WTC11 (cell line): ENCODE measurements at regions not wholly inside any gene's neighbourhood (a gene's known extent, or its start where the extent isn't known, plus 50 kb on each side); places are given as distances from the start of the nearest gene placed in this dataset.

ENCODE experiments used
- ATAC-seq: fragments of 200-7000 bp; cut with Tn5 transposase; 2 replicates; pipeline ENCODE4 v1.10.0; 2021; ENCODE audit warnings: mild to moderate bottlenecking, moderate library complexity
- CTCF ChIA-PET: fragments of 300-600 bp; sonication (Branson Sonifier 250); formaldehyde crosslinking; loops from one replicate; lab custom pipeline; 2021; ENCODE audit warnings: antibody characterized with exemption; lab: Charles Lee
- POLR2A ChIA-PET: fragments of 350-600 bp; sonication (Branson Sonifier 250); formaldehyde crosslinking; loops from one replicate; lab custom pipeline; 2021; ENCODE audit warnings: antibody characterized with exemption; lab: Charles Lee
- DNase-seq: peaks from one replicate; pipeline ENCODE4 v3.0.0; 2021; ENCODE audit warnings: low spot score
- H3K27ac Mint-ChIP-seq: 2 replicates; pipeline ENCODE4 v1.8.0; 2021; ENCODE audit warnings: mixed read lengths
- H3K27me3 Mint-ChIP-seq: 2 replicates; pipeline ENCODE4 v1.8.0; 2021; ENCODE audit warnings: low read depth, mild to moderate bottlenecking, moderate library complexity, mixed read lengths
- H3K36me3 Mint-ChIP-seq: 2 replicates; pipeline ENCODE4 v1.8.0; 2021; ENCODE audit warnings: mixed read lengths
- H3K4me1 Mint-ChIP-seq: 2 replicates; pipeline ENCODE4 v1.8.0; 2022; ENCODE audit warnings: mixed read lengths
- H3K4me3 Mint-ChIP-seq: 2 replicates; pipeline ENCODE4 v1.8.0; 2021; ENCODE audit warnings: mild to moderate bottlenecking, moderate library complexity, mixed read lengths
- H3K9me3 Mint-ChIP-seq: 2 replicates; pipeline ENCODE4 v1.8.0; 2021; ENCODE audit warnings: mixed read lengths
- CREM ChIP-seq: sonication (generic); formaldehyde crosslinking; IDR thresholded peaks from 2 replicates; pipeline ENCODE4 v1.8.1; 2022; ENCODE audit warnings: mild to moderate bottlenecking, missing genetic modification reagents, moderate library complexity
- EMX1 ChIP-seq: fragments of 250-450 bp; sonication (Bioruptor Pico); IDR thresholded peaks from 2 replicates; pipeline ENCODE4 v1.8.0; 2021; ENCODE audit warnings: mild to moderate bottlenecking
- ESRRA ChIP-seq: sonication (generic); formaldehyde crosslinking; IDR thresholded peaks from 2 replicates; pipeline ENCODE4 v1.8.1; 2022; ENCODE audit warnings: mild to moderate bottlenecking, missing genetic modification reagents, borderline replicate concordance
- GTF2I ChIP-seq: fragments of 250-450 bp; sonication (Bioruptor Pico); conservative IDR thresholded peaks from 2 replicates; pipeline ENCODE4 v1.4.0; 2021; ENCODE audit warnings: mild to moderate bottlenecking
- IRF2 ChIP-seq: sonication (generic); formaldehyde crosslinking; IDR thresholded peaks from 2 replicates; pipeline ENCODE4 v1.8.0; 2022; ENCODE audit warnings: low read depth, missing genetic modification reagents, borderline replicate concordance
- NFYB ChIP-seq: sonication (generic); formaldehyde crosslinking; conservative IDR thresholded peaks from 2 replicates; pipeline ENCODE4 v1.8.0; 2022; ENCODE audit warnings: low read depth, missing genetic modification reagents
- RORB ChIP-seq: fragments of 250-450 bp; sonication (Bioruptor Pico); IDR thresholded peaks from 2 replicates; pipeline ENCODE4 v1.9.0; 2021; ENCODE audit warnings: mild to moderate bottlenecking
- SMAD3 ChIP-seq: sonication (generic); formaldehyde crosslinking; IDR thresholded peaks from 2 replicates; pipeline ENCODE4 v1.8.0; 2022; ENCODE audit warnings: missing genetic modification reagents, mild to moderate bottlenecking, borderline replicate concordance
- SOX15 ChIP-seq: fragments of 250-450 bp; sonication (Bioruptor Pico); IDR thresholded peaks from 2 replicates; pipeline ENCODE4 v1.9.0; 2021; ENCODE audit warnings: mild to moderate bottlenecking
- TP53 ChIP-seq: sonication (generic); formaldehyde crosslinking; IDR thresholded peaks from 2 replicates; pipeline ENCODE4 v1.8.1; 2023; ENCODE audit warnings: mild to moderate bottlenecking, missing genetic modification reagents
- ZNF317 ChIP-seq: sonication (generic); formaldehyde crosslinking; IDR thresholded peaks from 2 replicates; pipeline ENCODE4 v1.8.1; 2023; ENCODE audit warnings: low read depth, mild to moderate bottlenecking, moderate library complexity, missing genetic modification reagents, borderline replicate concordance
- ZNF396 ChIP-seq: fragments of 250-450 bp; sonication (Bioruptor Pico); IDR thresholded peaks from 2 replicates; pipeline ENCODE4 v1.8.0; 2021; ENCODE audit warnings: mild to moderate bottlenecking, moderate library complexity, borderline replicate concordance
- ZNF532 ChIP-seq: fragments of 250-450 bp; sonication (Bioruptor Pico); IDR thresholded peaks from 2 replicates; pipeline ENCODE4 v1.9.0; 2021; ENCODE audit warnings: mild to moderate bottlenecking, borderline replicate concordance
- ZSCAN18 ChIP-seq: fragments of 250-450 bp; sonication (Bioruptor Pico); IDR thresholded peaks from 2 replicates; pipeline ENCODE4 v2.1.2; 2022; ENCODE audit warnings: mild to moderate bottlenecking, moderate library complexity
- TF ChIP-seq, protein P1 (sequence below): sonication (generic); formaldehyde crosslinking; IDR thresholded peaks from 2 replicates; pipeline ENCODE4 v1.8.1; 2023; ENCODE audit warnings: mild to moderate bottlenecking, missing genetic modification reagents, moderate library complexity
- TF ChIP-seq, protein P2 (sequence below): fragments of 250-450 bp; sonication (Bioruptor Pico); IDR thresholded peaks from 2 replicates; pipeline ENCODE4 v1.9.0; 2021; ENCODE audit warnings: moderate library complexity, mild to moderate bottlenecking, inconsistent platforms, borderline replicate concordance
- TF ChIP-seq, protein P3 (sequence below): sonication (generic); formaldehyde crosslinking; IDR thresholded peaks from 2 replicates; pipeline ENCODE4 v1.8.1; 2022; ENCODE audit warnings: low read depth, missing genetic modification reagents, borderline replicate concordance
- TF ChIP-seq, protein P4 (sequence below): fragments of 250-450 bp; sonication (Bioruptor Pico); IDR thresholded peaks from 2 replicates; pipeline ENCODE4 v1.8.0; 2021; ENCODE audit warnings: mild to moderate bottlenecking

DNA sequence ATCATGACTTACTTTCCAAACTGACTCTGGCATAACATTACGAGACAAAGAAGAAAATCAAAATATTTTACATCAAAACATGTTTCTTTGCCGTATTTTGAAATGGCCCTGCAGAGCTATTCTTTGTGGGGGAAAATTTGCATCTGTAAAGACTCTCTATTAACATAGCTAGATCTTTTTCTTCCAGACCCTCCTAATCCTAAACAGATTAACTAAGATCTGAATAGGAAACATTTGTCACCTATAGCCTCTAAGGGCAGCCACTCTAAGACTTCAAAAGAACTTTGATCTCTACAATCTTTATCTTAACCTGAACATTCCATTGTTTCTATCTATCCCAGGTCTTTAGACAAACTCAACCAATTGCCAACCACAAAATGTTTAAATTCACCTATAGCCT lies 176.6 kb upstream of the CENPE start:
- peaks cover 14% of the 10 kb centered on the region for H3K9me3 Mint-ChIP-seq
- TF ChIP-seq SMAD3 (no peak), ESRRA (CRISPR knock-in tag) (no peak), EMX1 (CRISPR knock-in tag) (no peak), NFYB (CRISPR knock-in tag) (no peak), GTF2I (CRISPR knock-in tag) (no peak), ZNF396 (CRISPR knock-in tag) (no peak), TP53 (CRISPR knock-in tag) (no peak), ZNF317 (no peak), ZSCAN18 (CRISPR knock-in tag) (no peak)
- TF ChIP-seq, protein P1, sequence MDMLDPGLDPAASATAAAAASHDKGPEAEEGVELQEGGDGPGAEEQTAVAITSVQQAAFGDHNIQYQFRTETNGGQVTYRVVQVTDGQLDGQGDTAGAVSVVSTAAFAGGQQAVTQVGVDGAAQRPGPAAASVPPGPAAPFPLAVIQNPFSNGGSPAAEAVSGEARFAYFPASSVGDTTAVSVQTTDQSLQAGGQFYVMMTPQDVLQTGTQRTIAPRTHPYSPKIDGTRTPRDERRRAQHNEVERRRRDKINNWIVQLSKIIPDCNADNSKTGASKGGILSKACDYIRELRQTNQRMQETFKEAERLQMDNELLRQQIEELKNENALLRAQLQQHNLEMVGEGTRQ (CRISPR knock-in tag), result no peak
- TF ChIP-seq, protein P2, sequence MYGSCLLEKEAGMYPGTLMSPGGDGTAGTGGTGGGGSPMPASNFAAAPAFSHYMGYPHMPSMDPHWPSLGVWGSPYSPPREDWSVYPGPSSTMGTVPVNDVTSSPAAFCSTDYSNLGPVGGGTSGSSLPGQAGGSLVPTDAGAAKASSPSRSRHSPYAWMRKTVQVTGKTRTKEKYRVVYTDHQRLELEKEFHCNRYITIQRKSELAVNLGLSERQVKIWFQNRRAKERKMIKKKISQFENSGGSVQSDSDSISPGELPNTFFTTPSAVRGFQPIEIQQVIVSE (CRISPR knock-in tag), result no peak
- TF ChIP-seq, protein P3, sequence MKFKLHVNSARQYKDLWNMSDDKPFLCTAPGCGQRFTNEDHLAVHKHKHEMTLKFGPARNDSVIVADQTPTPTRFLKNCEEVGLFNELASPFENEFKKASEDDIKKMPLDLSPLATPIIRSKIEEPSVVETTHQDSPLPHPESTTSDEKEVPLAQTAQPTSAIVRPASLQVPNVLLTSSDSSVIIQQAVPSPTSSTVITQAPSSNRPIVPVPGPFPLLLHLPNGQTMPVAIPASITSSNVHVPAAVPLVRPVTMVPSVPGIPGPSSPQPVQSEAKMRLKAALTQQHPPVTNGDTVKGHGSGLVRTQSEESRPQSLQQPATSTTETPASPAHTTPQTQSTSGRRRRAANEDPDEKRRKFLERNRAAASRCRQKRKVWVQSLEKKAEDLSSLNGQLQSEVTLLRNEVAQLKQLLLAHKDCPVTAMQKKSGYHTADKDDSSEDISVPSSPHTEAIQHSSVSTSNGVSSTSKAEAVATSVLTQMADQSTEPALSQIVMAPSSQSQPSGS, result no peak
- TF ChIP-seq, protein P4, sequence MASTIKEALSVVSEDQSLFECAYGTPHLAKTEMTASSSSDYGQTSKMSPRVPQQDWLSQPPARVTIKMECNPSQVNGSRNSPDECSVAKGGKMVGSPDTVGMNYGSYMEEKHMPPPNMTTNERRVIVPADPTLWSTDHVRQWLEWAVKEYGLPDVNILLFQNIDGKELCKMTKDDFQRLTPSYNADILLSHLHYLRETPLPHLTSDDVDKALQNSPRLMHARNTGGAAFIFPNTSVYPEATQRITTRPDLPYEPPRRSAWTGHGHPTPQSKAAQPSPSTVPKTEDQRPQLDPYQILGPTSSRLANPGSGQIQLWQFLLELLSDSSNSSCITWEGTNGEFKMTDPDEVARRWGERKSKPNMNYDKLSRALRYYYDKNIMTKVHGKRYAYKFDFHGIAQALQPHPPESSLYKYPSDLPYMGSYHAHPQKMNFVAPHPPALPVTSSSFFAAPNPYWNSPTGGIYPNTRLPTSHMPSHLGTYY (CRISPR knock-in tag), result no peak
- TF ChIP-seq, all 79 proteins: peak for 0

GRCh38 chr4:103374306-103374705 lies 176.2 kb upstream of the CENPE start:
- Mint-ChIP-seq H3K36me3 (peaks cover 9% of the 10 kb centered on the region), H3K4me1 (peaks cover 31% of the 10 kb centered on the region), H3K27me3 (no peaks in the 10 kb centered on the region), H3K27ac (no peak overlapping the region), H3K9me3 (peaks cover 9% of the 10 kb centered on the region), H3K4me3 (no peak overlapping the region)
- POLR2A ChIA-PET, result no interaction called here
- ATAC-seq (peak; percentile 46; the same call in 1 of the 2 replicates), DNase-seq (no peak)
- TF ChIP-seq CREM (CRISPR knock-in tag) (no peak), SOX15 (CRISPR knock-in tag) (no peak), ZNF532 (CRISPR knock-in tag) (no peak), RORB (CRISPR knock-in tag) (no peak), IRF2 (CRISPR knock-in tag) (no peak)
- CTCF ChIA-PET, result no interaction called here

More for the DNA sequence above, 176.6 kb upstream of the CENPE start:
- CTCF ChIA-PET, result no interaction called here
- H3K36me3 Mint-ChIP-seq, result peaks cover 12% of the 10 kb centered on the region
- DNase-seq (no peak), ATAC-seq (no peak)
- no peak overlapping the region for H3K4me3 Mint-ChIP-seq
- H3K4me1 Mint-ChIP-seq, result peaks cover 27% of the 10 kb centered on the region
- no peak overlapping the region for H3K27ac Mint-ChIP-seq
- H3K27me3 Mint-ChIP-seq, result no peaks in the 10 kb centered on the region
- POLR2A ChIA-PET, result no interaction called here
